ENCODE measurements at regions not wholly inside any gene's neighbourhood (a gene's known extent, or its start where the extent isn't known, plus 50 kb on each side); places are given as distances from the start of the nearest gene placed in this dataset.

GRCh38 chr10:75304741-75305390 is 69.1 kb upstream of the COMTD1 start:
- POLR2A ChIA-PET = interaction anchor here (0.6 kb wide), 1 partner anchor 29 kb away, joined by 3 read pairs; no protein-coding TSS in a partner anchor
- CTCF ChIA-PET = no interaction called here
- Histone ChIP-seq H3K4me3 (ENCODE audit: low read depth, low read length) (no peak overlapping the region), H3K27me3 (ENCODE audit: control insufficient read depth, insufficient read depth, low read length) (no peaks in the 10 kb centered on the region), H3K36me3 (ENCODE audit: control insufficient read depth, insufficient read depth, low read length) (no peaks in the 10 kb centered on the region)
- DNase-seq (ENCODE audit: low read depth) = no peak
- no peak for TF ChIP-seq CTCF (IDR thresholded peaks at IDR 0.05; ENCODE audit: insufficient read depth, low read depth, low read length)

DNA sequence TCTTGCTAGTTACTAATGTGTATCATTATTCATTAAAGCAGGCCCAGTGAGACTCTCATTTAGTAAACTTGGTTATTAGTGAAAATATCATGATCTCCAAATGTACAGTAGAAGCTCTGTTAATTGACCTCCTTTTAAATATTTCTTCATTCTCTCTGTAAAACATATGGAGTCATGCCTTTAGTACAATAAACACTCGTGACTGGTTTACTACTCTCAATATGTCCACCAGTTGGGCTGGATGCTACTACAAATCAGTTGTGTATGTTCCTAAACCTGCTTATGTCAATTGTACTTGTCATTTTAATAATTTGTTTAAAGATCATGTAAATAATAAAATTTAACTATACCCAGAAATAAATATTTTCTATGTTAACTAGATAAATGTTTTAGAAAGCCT is 68.6 kb upstream of the COMTD1 start:
- H3K36me3 ChIP-seq (ENCODE audit: control insufficient read depth, insufficient read depth, low read length) = no peaks in the 10 kb centered on the region
- no peak overlapping the region for H3K4me3 ChIP-seq (ENCODE audit: low read depth, low read length)
- no peak for DNase-seq (ENCODE audit: low read depth)
- no peaks in the 10 kb centered on the region for H3K27me3 ChIP-seq (ENCODE audit: control insufficient read depth, insufficient read depth, low read length)
- TF ChIP-seq CTCF (IDR thresholded peaks at IDR 0.05; ENCODE audit: insufficient read depth, low read depth, low read length) = no peak
- ChIA-PET CTCF (no interaction called here), POLR2A (no interaction called here)

DNA sequence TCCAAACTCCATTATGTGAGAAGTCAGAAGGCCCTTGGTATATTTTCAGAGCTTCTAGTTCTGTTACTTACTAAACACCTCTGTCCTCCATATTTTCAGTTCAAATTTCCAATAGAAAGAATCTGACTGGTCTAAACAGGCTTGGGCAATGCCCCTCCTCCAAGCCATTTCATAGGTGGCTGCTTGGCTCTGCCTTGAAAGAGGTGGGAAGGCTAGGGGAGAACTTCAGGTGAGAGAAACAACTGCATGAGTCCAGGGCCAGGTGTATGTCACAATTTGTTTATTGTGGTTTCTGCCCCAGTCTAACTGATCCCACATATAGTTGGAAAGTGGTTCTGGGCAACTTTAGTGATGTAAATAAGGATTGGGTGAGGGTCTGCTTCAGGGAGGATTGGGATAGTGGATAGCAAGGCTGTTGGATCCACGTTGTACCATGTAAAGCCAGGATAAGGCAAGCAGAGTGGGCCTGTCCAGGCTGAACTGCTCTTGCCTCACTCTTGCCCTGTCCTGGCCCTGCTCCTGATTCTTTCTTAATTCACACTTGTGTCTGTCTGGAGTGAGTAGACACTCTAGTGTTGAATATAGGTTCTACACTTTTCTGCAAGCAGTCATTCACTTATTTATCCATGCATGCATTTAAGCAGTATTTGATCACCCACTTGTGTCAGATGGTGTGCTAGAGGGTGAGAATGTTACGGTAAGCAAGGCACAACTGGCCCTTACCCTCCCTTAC is 67.5 kb upstream of the COMTD1 start:
- Histone ChIP-seq H3K36me3 (ENCODE audit: control insufficient read depth, insufficient read depth, low read length) (no peaks in the 10 kb centered on the region), H3K27me3 (ENCODE audit: control insufficient read depth, insufficient read depth, low read length) (no peaks in the 10 kb centered on the region), H3K4me3 (ENCODE audit: low read depth, low read length) (no peak overlapping the region)
- ChIA-PET POLR2A (no interaction called here), CTCF (no interaction called here)
- no peak for DNase-seq (ENCODE audit: low read depth)
- no peak for TF ChIP-seq CTCF (IDR thresholded peaks at IDR 0.05; ENCODE audit: insufficient read depth, low read depth, low read length)

- H3K27me3 ChIP-seq (ENCODE audit: control insufficient read depth, insufficient read depth, low read length) = no peaks in the 10 kb centered on the region
- H3K4me3 ChIP-seq (ENCODE audit: low read depth, low read length) = no peak overlapping the region
- CTCF ChIA-PET = no interaction called here
- no peaks in the 10 kb centered on the region for H3K36me3 ChIP-seq (ENCODE audit: control insufficient read depth, insufficient read depth, low read length)
- POLR2A ChIA-PET = no interaction called here
- TF ChIP-seq CTCF (IDR thresholded peaks at IDR 0.05; ENCODE audit: insufficient read depth, low read depth, low read length) = no peak
- DNase-seq (ENCODE audit: low read depth) = no peak
Measured at GRCh38 chr10:75302029-75302428, 66.3 kb upstream of the COMTD1 start.

- ChIA-PET POLR2A (no interaction called here), CTCF (interaction anchor here (1.2 kb wide), 1 partner anchor 10 kb away, joined by 4 read pairs; no protein-coding TSS in a partner anchor)
- Histone ChIP-seq H3K27me3 (ENCODE audit: control insufficient read depth, insufficient read depth, low read length) (peaks cover 9% of the 10 kb centered on the region), H3K36me3 (ENCODE audit: control insufficient read depth, insufficient read depth, low read length) (no peaks in the 10 kb centered on the region), H3K4me3 (ENCODE audit: low read depth, low read length) (no peak overlapping the region)
- DNase-seq (ENCODE audit: low read depth) = no peak
- TF ChIP-seq CTCF (IDR thresholded peaks at IDR 0.05; ENCODE audit: insufficient read depth, low read depth, low read length) = no peak
Measured at GRCh38 chr10:75297021-75297599, 61.4 kb upstream of the COMTD1 start.

Data from BJ (cell line).